ENCODE measurements at regions not wholly inside any gene's neighbourhood (a gene's known extent, or its start where the extent isn't known, plus 50 kb on each side); places are given as distances from the start of the nearest gene placed in this dataset.

DNA sequence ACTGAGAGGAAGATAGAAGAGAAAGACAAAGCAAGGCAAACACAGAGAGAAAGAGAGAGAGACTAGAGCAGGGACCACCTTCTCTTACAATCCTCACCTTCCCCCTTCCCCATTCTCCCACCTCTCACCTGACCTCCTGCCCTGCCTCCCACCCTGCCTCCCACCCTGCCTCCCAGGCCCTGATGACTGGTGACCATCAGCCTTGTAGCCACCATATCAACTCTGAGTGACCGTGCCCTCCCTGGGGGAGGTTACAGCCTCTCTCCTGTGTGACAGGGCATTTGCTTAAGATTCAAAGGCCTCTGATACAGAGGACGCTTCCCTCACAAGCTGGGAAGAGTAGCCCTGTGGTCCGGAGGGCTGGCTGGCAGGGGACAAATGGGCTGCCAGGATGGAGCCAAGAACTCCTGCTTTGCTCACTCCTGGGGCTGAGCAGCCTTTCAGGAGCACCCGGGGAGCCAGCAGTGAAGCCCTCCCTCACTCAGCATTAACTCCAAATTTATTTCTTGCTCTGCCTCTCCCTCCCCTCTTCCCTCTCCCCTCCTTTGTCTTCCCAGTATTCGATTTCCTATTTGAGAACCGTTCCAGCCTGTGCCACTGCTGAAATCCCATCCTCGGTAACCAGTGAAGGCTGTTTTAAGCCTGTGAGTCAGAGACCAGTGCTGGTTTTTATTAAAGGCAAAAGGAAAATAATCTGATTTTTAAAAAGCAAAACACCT, 125.2 kb upstream of the SYT13 start:
- TF ChIP-seq, protein P1, sequence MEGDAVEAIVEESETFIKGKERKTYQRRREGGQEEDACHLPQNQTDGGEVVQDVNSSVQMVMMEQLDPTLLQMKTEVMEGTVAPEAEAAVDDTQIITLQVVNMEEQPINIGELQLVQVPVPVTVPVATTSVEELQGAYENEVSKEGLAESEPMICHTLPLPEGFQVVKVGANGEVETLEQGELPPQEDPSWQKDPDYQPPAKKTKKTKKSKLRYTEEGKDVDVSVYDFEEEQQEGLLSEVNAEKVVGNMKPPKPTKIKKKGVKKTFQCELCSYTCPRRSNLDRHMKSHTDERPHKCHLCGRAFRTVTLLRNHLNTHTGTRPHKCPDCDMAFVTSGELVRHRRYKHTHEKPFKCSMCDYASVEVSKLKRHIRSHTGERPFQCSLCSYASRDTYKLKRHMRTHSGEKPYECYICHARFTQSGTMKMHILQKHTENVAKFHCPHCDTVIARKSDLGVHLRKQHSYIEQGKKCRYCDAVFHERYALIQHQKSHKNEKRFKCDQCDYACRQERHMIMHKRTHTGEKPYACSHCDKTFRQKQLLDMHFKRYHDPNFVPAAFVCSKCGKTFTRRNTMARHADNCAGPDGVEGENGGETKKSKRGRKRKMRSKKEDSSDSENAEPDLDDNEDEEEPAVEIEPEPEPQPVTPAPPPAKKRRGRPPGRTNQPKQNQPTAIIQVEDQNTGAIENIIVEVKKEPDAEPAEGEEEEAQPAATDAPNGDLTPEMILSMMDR (conservative IDR thresholded peaks at IDR 0.05; ENCODE audit: low read depth, low read length) = no peak
- TF ChIP-seq RAD21 (IDR thresholded peaks at IDR 0.05; ENCODE audit: low read length) (no peak), POLR2A (IDR thresholded peaks at IDR 0.05; ENCODE audit: low read depth, low read length) (no peak), SMC3 (IDR thresholded peaks at IDR 0.05; ENCODE audit: low read depth, low read length) (no peak), CHD1 (IDR thresholded peaks at IDR 0.05; ENCODE audit: low read depth, low read length) (no peak), NFE2L2 (IDR thresholded peaks at IDR 0.05; ENCODE audit: low read depth, low read length) (no peak), CEBPB (IDR thresholded peaks at IDR 0.05; ENCODE audit: low read depth, low read length) (no peak)
- TF ChIP-seq, protein P2, sequence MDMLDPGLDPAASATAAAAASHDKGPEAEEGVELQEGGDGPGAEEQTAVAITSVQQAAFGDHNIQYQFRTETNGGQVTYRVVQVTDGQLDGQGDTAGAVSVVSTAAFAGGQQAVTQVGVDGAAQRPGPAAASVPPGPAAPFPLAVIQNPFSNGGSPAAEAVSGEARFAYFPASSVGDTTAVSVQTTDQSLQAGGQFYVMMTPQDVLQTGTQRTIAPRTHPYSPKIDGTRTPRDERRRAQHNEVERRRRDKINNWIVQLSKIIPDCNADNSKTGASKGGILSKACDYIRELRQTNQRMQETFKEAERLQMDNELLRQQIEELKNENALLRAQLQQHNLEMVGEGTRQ (IDR thresholded peaks at IDR 0.05; ENCODE audit: low read depth, low read length) = no peak

Measured in IMR-90 (cell line).